LNCAP (cell line): ENCODE measurements at regions not wholly inside any gene's neighbourhood (a gene's known extent, or its start where the extent isn't known, plus 50 kb on each side); places are given as distances from the start of the nearest gene placed in this dataset.

Source experiments
- TF ChIP-seq, protein P1 (sequence below): fragments of 450-650 bp; IDR thresholded peaks from 2 replicates; pipeline ENCODE4 v1.5.1; 2017; ENCODE audit warnings: mild to moderate bottlenecking

DNA sequence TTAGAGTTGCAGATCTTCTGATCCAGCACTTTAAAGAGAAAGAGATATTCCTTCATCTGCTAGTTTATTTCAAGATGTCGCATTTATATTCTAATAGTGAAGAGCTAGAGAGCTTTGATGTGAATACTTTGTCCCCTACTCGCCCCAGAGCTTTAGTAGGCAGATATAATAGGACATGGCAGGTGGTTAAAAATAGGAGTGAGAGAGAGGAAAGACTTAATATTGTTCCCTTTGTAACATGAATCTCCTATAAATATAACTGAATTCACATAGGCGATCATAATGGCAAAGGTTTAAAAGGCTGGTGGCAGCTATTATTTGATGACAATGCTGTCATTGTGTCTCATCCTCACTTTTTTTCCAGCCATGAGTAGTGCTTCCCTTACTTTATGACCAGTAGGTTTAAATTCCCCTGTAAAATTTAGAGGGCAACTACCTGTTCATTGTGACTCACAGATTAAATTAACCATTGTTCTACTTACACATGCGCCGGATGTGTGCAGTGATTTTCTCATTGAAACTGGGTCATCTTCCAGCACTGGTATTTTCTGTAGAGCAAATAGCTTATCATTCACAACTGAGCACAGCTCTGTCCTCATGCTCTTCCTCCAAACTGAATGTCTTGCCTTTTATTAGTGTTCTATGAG, 906.7 kb upstream of the CELF2 start:
- TF ChIP-seq, protein P1, sequence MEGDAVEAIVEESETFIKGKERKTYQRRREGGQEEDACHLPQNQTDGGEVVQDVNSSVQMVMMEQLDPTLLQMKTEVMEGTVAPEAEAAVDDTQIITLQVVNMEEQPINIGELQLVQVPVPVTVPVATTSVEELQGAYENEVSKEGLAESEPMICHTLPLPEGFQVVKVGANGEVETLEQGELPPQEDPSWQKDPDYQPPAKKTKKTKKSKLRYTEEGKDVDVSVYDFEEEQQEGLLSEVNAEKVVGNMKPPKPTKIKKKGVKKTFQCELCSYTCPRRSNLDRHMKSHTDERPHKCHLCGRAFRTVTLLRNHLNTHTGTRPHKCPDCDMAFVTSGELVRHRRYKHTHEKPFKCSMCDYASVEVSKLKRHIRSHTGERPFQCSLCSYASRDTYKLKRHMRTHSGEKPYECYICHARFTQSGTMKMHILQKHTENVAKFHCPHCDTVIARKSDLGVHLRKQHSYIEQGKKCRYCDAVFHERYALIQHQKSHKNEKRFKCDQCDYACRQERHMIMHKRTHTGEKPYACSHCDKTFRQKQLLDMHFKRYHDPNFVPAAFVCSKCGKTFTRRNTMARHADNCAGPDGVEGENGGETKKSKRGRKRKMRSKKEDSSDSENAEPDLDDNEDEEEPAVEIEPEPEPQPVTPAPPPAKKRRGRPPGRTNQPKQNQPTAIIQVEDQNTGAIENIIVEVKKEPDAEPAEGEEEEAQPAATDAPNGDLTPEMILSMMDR = no peak

DNA sequence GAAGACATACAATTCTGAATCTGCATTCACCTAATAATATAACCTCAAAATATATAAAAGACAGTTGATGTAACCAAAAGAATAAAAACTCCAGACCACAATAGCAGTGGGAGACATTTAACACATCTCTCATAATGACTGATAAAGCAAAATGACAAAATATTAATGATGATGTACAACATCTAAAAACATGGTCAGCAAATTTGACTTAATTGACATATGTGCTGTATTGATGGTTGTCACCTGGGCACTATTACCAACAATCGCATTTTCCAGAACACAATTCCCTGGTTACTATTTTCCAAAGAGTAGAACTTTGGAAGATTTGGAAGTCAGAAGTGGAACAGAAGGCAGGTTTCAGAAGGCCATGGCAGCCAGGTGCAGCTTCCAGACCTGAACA, 899.5 kb upstream of the CELF2 start:
- TF ChIP-seq, protein P1 = no peak

DNA sequence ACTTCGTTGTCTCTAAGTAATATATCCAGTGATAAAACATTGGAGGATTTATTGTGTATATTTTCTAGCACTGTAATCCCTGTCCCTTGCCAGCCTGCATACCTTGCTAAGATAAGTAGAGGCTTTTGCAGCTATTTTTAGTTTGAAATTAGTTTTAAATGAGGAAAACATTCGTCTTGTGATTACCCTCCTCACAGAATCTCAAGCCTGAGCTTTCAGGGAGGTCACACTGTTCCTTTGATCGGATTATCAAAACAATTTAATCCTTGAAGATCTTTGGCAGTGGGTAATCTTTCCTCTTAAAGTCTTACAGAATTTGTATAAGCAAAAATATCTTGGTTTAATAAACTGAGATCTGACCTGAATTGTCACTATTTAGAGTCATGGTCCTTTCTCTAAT, 897.0 kb upstream of the CELF2 start:
- TF ChIP-seq, protein P1 = no peak

DNA sequence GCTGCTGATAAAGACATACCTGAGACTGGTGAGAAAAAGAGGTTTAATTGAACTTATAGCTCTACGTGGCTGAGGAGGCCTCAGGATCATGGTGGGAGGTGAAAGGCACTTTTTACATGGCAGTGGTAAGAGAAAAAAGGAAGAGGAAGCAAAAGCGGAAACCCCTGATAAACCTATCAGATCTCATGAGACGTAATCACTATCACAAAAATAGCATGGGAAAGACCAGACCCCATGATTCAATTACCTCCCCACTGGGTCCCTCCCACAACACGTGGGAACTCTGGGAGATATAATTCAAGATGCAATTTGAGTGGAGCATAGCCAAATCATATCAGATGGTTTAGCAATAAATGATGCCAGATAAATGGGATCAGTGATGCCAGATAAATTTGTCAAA, 892.0 kb upstream of the CELF2 start:
- TF ChIP-seq, protein P1 = no peak

DNA sequence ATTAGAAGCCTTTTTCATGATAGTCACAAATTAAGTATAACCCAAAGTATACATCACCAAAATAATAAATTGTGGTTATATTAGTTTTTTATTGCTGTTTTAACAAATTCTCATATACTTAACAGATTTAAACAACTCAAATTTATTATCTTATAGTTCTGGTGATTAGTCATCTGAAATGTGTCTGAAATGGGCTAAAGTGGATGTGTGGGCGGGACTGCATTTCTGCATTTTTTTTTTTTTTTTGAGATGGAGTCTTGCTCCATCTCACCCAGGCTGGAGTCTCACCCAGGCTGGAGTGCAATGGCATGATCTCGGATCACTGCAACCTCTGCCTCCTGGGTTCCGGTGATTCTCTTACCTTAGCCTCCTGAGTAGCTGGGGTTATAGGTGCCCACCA, 891.5 kb upstream of the CELF2 start:
- TF ChIP-seq, protein P1 = no peak

DNA sequence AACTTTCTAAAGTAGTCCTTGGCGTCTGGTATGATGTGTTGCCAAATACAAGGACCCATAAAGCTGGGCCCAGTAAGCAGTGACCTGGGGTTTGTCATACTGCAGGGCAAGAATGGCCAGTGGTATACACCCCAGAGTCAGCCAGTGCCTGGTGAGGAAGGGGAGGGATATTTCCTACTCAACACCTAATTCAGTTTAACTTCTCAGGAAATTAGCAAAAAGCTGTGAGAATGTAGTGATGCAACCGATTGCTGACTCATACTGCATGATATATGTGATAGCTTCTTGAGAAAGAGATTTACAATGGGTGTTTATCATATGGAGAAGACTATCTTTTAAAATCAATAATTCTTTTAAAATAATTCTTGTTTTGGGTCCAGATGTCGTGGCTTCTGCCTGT, 889.3 kb upstream of the CELF2 start:
- TF ChIP-seq, protein P1 = no peak

DNA sequence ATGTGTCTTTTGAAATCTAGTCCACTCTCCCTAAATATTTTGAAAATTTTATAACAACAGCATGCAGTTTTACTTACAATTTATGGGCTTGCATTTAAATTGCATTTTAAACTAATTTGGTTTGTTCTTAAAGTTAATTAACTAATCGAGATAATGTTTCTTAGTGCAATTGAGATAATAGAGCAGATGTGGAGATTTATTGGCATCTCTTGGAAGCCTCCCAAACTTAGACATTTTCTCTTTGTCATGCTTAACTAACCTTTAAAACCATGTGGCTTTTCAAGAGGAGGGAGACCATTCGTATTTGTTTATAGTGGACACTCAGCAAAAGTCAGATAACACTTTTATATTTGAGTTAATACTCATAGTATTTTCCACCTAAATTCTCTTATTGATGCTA, 887.0 kb upstream of the CELF2 start:
- TF ChIP-seq, protein P1 = no peak

DNA sequence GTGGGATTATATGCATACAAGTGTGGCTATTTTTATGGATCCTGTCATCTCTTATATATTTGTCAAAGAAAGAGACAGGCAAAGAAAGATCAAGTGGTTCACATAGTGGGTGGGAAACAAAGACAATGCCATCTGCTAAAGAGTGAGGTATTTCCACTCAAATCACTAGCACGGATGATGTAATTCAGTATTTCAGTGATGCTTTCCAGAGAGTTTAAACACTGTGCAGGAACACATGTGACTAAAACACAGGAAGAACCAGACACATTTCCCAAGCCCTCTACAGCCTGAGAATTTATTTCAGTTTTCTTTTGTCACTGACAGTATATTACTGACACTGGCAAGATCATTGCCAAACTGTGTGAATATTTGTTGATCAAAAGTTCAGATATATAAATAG, 885.7 kb upstream of the CELF2 start:
- TF ChIP-seq, protein P1 = no peak
